Endothelial cell (in vitro differentiated cells): ENCODE measurements at regions not wholly inside any gene's neighbourhood (a gene's known extent, or its start where the extent isn't known, plus 50 kb on each side); places are given as distances from the start of the nearest gene placed in this dataset.

Experiments used
- DNase-seq: peaks from one replicate; pipeline ENCODE4 v3.0.0; 2021; ENCODE audit warnings: low spot score
- H3K27ac Mint-ChIP-seq: one replicate; pipeline ENCODE4 v1.8.0; 2021; ENCODE audit warnings: mixed read lengths, inconsistent platforms; ENCODE audit not compliant: unreplicated experiment
- H3K27me3 Mint-ChIP-seq: one replicate; pipeline ENCODE4 v1.8.0; 2021; ENCODE audit warnings: mild to moderate bottlenecking, moderate library complexity, mixed read lengths, inconsistent platforms; ENCODE audit not compliant: unreplicated experiment
- H3K36me3 Mint-ChIP-seq: one replicate; pipeline ENCODE4 v1.8.0; 2021; ENCODE audit warnings: mild to moderate bottlenecking, low read depth, mixed read lengths, inconsistent platforms; ENCODE audit not compliant: unreplicated experiment
- H3K4me1 Mint-ChIP-seq: one replicate; pipeline ENCODE4 v1.8.0; 2021; ENCODE audit warnings: mild to moderate bottlenecking, mixed read lengths, inconsistent platforms; ENCODE audit not compliant: unreplicated experiment
- H3K4me3 Mint-ChIP-seq: one replicate; pipeline ENCODE4 v1.8.0; 2021; ENCODE audit warnings: mild to moderate bottlenecking, mixed read lengths, inconsistent platforms; ENCODE audit not compliant: unreplicated experiment
- H3K9me3 Mint-ChIP-seq: one replicate; pipeline ENCODE4 v1.8.0; 2021; ENCODE audit warnings: mixed read lengths, inconsistent platforms; ENCODE audit not compliant: unreplicated experiment
- TF ChIP-seq, protein P1 (sequence below): fragments of 200-600 bp; sonication (generic); IDR thresholded peaks from one replicate; pipeline ENCODE4 v1.5.0; 2021; ENCODE audit warnings: antibody characterized with exemption; ENCODE audit not compliant: unreplicated experiment

GRCh38 chr3:177330779-177331178 is 133.5 kb upstream of the TBL1XR1 start:
- Mint-ChIP-seq H3K27me3 (no peaks in the 10 kb centered on the region), H3K36me3 (peaks cover 4% of the 10 kb centered on the region), H3K4me3 (no peak overlapping the region), H3K9me3 (no peaks in the 10 kb centered on the region), H3K27ac (no peak overlapping the region), H3K4me1 (peaks cover 17% of the 10 kb centered on the region)
- DNase-seq = no peak
- TF ChIP-seq, protein P1, sequence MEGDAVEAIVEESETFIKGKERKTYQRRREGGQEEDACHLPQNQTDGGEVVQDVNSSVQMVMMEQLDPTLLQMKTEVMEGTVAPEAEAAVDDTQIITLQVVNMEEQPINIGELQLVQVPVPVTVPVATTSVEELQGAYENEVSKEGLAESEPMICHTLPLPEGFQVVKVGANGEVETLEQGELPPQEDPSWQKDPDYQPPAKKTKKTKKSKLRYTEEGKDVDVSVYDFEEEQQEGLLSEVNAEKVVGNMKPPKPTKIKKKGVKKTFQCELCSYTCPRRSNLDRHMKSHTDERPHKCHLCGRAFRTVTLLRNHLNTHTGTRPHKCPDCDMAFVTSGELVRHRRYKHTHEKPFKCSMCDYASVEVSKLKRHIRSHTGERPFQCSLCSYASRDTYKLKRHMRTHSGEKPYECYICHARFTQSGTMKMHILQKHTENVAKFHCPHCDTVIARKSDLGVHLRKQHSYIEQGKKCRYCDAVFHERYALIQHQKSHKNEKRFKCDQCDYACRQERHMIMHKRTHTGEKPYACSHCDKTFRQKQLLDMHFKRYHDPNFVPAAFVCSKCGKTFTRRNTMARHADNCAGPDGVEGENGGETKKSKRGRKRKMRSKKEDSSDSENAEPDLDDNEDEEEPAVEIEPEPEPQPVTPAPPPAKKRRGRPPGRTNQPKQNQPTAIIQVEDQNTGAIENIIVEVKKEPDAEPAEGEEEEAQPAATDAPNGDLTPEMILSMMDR = no peak

- Mint-ChIP-seq H3K27me3 (no peaks in the 10 kb centered on the region), H3K27ac (no peak overlapping the region), H3K4me1 (peaks cover 15% of the 10 kb centered on the region), H3K36me3 (peaks cover 4% of the 10 kb centered on the region), H3K4me3 (no peak overlapping the region), H3K9me3 (no peaks in the 10 kb centered on the region)
- TF ChIP-seq, protein P1 = no peak
- DNase-seq = no peak
Observed at GRCh38 chr3:177331203-177331835, 134.0 kb upstream of the TBL1XR1 start.

DNA sequence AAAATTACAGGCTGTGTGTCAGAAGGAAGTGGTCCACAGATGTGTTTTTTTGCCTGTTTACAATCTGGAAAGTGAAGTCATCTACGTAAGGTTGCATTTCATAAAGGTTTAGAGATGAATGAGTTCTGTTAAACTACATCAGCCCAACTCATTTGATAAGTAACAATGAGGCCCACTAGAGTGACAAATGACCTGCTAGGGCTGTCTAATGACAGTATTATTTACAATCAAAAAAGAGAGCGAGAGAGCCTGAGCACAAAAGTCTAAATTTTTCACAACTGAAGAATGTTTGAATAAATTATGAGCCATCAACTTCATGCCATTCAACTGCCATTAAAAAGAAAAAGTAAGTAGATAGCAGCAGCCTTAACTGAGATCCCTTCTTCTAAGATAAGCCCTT is 135.7 kb upstream of the TBL1XR1 start:
- no peak overlapping the region for H3K4me3 Mint-ChIP-seq
- H3K27ac Mint-ChIP-seq = no peak overlapping the region
- TF ChIP-seq, protein P1 = no peak
- no peaks in the 10 kb centered on the region for H3K9me3 Mint-ChIP-seq
- DNase-seq = no peak
- H3K27me3 Mint-ChIP-seq = no peaks in the 10 kb centered on the region
- peaks cover 4% of the 10 kb centered on the region for H3K36me3 Mint-ChIP-seq
- H3K4me1 Mint-ChIP-seq = peaks cover 21% of the 10 kb centered on the region

DNA sequence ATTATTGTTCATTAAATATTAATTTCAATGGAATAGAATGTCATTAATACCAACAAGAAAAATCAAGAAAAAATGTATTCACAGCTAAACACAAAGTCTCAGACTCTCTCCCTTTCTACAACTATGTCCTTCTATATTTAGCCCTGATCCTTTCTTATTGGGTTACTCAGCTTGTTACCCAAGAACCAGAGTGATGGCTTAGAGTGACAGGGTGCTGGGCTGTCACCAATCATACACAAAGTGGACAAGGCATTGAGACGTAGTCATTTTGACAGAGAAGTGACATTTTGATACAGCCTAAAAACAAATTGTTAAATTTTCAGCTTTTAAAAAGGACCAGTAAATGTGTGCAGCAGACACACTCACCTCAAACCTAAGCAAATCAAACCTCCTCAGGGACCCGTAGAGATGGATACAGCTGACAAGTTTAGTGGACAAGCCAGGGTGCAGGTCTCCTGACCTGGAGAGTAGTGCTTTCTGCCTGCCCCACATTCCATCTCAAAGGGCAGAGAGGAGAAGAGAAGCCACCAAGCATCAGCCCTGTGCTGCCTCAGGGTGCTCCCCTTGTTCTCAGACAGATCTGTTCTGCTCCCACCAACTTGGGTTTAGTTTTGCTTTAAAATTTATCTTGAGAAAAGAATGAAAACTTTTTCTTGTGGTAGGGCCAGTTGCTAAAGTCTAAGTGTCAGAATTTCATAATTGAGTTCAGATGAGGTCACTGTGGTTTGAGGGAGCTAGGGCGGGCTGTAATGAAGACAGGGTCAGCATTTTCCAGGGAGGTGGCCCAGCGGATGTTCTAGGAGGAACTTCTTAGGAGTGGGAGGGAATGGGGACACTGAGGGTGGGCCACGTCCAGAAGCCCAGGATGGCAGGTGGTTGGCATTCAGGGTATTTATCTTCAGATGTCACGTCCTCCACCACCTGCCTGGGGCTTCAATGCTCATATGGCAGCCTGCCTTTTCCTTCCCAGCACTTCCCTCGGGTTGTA is 136.5 kb upstream of the TBL1XR1 start:
- DNase-seq = no peak
- Mint-ChIP-seq H3K9me3 (no peaks in the 10 kb centered on the region), H3K27ac (no peak overlapping the region), H3K4me3 (no peak overlapping the region), H3K4me1 (peaks cover 27% of the 10 kb centered on the region), H3K36me3 (peaks cover 4% of the 10 kb centered on the region), H3K27me3 (no peaks in the 10 kb centered on the region)
- TF ChIP-seq, protein P1 = no peak

- Mint-ChIP-seq H3K4me3 (peak overlapping the region; percentile 31), H3K4me1 (peaks cover 34% of the 10 kb centered on the region), H3K27me3 (no peaks in the 10 kb centered on the region), H3K36me3 (peaks cover 4% of the 10 kb centered on the region), H3K9me3 (no peaks in the 10 kb centered on the region), H3K27ac (no peak overlapping the region)
- TF ChIP-seq, protein P1 = no peak
- no peak for DNase-seq
Observed at GRCh38 chr3:177334803-177335202, 137.5 kb upstream of the TBL1XR1 start.
